PC-9 (cell line): ENCODE measurements at regions not wholly inside any gene's neighbourhood (a gene's known extent, or its start where the extent isn't known, plus 50 kb on each side); places are given as distances from the start of the nearest gene placed in this dataset.

Experiments used
- BruUV-seq: library from RNA; stranded (reverse); fragments of 400-500 nt; replicated peaks from 2 replicates; lab custom pipeline; 2021; lab: Mats Ljungman, UMichigan
- CTCF ChIA-PET: fragments of 300-600 bp; sonication (Branson Sonifier 250); formaldehyde crosslinking; loops from one replicate; lab custom pipeline; 2022; ENCODE audit warnings: antibody characterized with exemption; lab: Charles Lee
- POLR2A ChIA-PET: fragments of 300-600 bp; sonication (Branson Sonifier 250); formaldehyde crosslinking; loops from one replicate; lab custom pipeline; 2022; ENCODE audit warnings: antibody characterized with exemption; ENCODE audit not compliant: unreplicated experiment; lab: Charles Lee
- DNase-seq, 2 experiments: peaks; one replicate each; pipeline versions ENCODE4 v3.0.0 to v3.0.0-alpha.2; 2015 to 2022; ENCODE audit warnings: mixed read lengths in 1 of 2
- H2AFZ ChIP-seq: fragments of 200-600 bp; sonication (generic); 2 replicates; pipeline ENCODE4 v1.8.1; 2017; ENCODE audit warnings: antibody characterized with exemption
- H3F3A ChIP-seq: fragments of 200-600 bp; sonication (generic); 2 replicates; pipeline ENCODE4 v1.8.1; 2017; ENCODE audit warnings: antibody characterized with exemption, mild to moderate bottlenecking, low read depth; ENCODE audit not compliant: insufficient read depth
- H3K27ac ChIP-seq: fragments of 200-600 bp; sonication (generic); 2 replicates; pipeline ENCODE4 v1.6.1; 2016; ENCODE audit warnings: mixed run types
- H3K27me3 ChIP-seq: fragments of 200-600 bp; sonication (generic); 2 replicates; pipeline ENCODE4 v1.6.1; 2016; ENCODE audit warnings: low read depth, mixed run types; ENCODE audit not compliant: insufficient read depth
- H3K36me3 ChIP-seq: fragments of 200-600 bp; sonication (generic); 2 replicates; pipeline ENCODE4 v1.6.1; 2016; ENCODE audit warnings: low read depth, mixed run types
- H3K4me1 ChIP-seq: fragments of 200-600 bp; sonication (generic); replicated peaks from 2 replicates; pipeline ENCODE4 v1.6.1; 2016; ENCODE audit warnings: mixed run types; ENCODE audit not compliant: insufficient read depth
- H3K4me2 ChIP-seq: fragments of 200-600 bp; sonication (generic); 2 replicates; pipeline ENCODE4 v1.6.1; 2017; ENCODE audit warnings: mixed run types
- H3K4me3 ChIP-seq: fragments of 200-600 bp; sonication (generic); 2 replicates; pipeline ENCODE4 v1.6.1; 2016; ENCODE audit warnings: mixed run types
- H3K79me2 ChIP-seq: fragments of 200-600 bp; sonication (generic); 2 replicates; pipeline ENCODE4 v1.6.1; 2017; ENCODE audit warnings: low read depth, mixed run types
- H3K9me2 ChIP-seq: fragments of 200-600 bp; sonication (generic); 2 replicates; pipeline ENCODE4 v1.8.1; 2017; ENCODE audit warnings: mild to moderate bottlenecking; ENCODE audit not compliant: insufficient read depth
- H3K9me3 ChIP-seq: fragments of 200-600 bp; sonication (generic); 2 replicates; pipeline ENCODE4 v1.8.1; 2016; ENCODE audit warnings: low read depth; ENCODE audit not compliant: insufficient read depth
- H4K20me1 ChIP-seq: fragments of 200-600 bp; sonication (generic); 2 replicates; pipeline ENCODE4 v1.8.1; 2017; ENCODE audit not compliant: insufficient read depth
- CTCF ChIP-seq: fragments of 200-600 bp; sonication (generic); conservative IDR thresholded peaks from 2 replicates; pipeline ENCODE4 v1.6.1; 2017; ENCODE audit warnings: mixed run types, antibody characterized with exemption, mild to moderate bottlenecking, moderate library complexity
- EZH2 ChIP-seq: fragments of 200-600 bp; sonication (generic); IDR thresholded peaks from 2 replicates; pipeline ENCODE4 v1.8.0; 2017; ENCODE audit warnings: antibody characterized with exemption, low read depth
- intact Hi-C: fragments of 100-400 bp; cut with micrococcal nuclease; formaldehyde crosslinking; loops from one replicate; pipeline ENCODE4 v1.10.0; 2022; ENCODE audit not compliant: unreplicated experiment

- no TSS peak for BruUV-seq
Observed at GRCh38 chr2:104280216-104280615, 573.7 kb upstream of the POU3F3 start.

GRCh38 chr2:104286841-104287240, 567.1 kb upstream of the POU3F3 start:
- no peak overlapping the region for H3K27ac ChIP-seq
- CTCF ChIA-PET, result no interaction called here
- no peak for DNase-seq

More at GRCh38 chr2:104280216-104280615, 573.7 kb upstream of the POU3F3 start:
- Histone ChIP-seq H3K27ac (no peak overlapping the region), H3K4me3 (no peak overlapping the region), H4K20me1 (no peaks in the 10 kb centered on the region), H3K36me3 (no peaks in the 10 kb centered on the region), H3K79me2 (no peaks in the 10 kb centered on the region), H2AFZ (no peak overlapping the region), H3K27me3 (peaks cover under 1% of the 10 kb centered on the region; the same call in 1 of the 2 replicates), H3K9me2 (no peaks in the 10 kb centered on the region), H3K4me1 (no peaks in the 10 kb centered on the region), H3K4me2 (no peak overlapping the region), H3F3A (no peaks in the 10 kb centered on the region), H3K9me3 (no peaks in the 10 kb centered on the region)
- intact Hi-C loops, result no loop called here
- ChIA-PET CTCF (no interaction called here), POLR2A (no interaction called here)
- DNase-seq, result no peak
- no peak for TF ChIP-seq CTCF
- no peak for TF ChIP-seq EZH2

GRCh38 chr2:104289651-104290565, 564.0 kb upstream of the POU3F3 start:
- no peaks in the 10 kb centered on the region for H3K36me3 ChIP-seq
- no peak overlapping the region for H2AFZ ChIP-seq
- H3K27me3 ChIP-seq, result peaks cover 23% of the 10 kb centered on the region
- intact Hi-C loops, result no loop called here
- POLR2A ChIA-PET, result no interaction called here
- H3K79me2 ChIP-seq, result no peaks in the 10 kb centered on the region
- TF ChIP-seq EZH2, result no peak
- TF ChIP-seq CTCF, result no peak
- no peak overlapping the region for H3K27ac ChIP-seq
- H3K9me3 ChIP-seq, result no peaks in the 10 kb centered on the region; the same call in 1 of the 2 replicates
- H4K20me1 ChIP-seq, result no peaks in the 10 kb centered on the region
- H3K4me3 ChIP-seq, result no peak overlapping the region
- no TSS peak for BruUV-seq
- CTCF ChIA-PET, result no interaction called here
- H3K4me1 ChIP-seq, result no peaks in the 10 kb centered on the region
- H3F3A ChIP-seq, result no peaks in the 10 kb centered on the region
- DNase-seq, result no peak
- H3K9me2 ChIP-seq, result no peaks in the 10 kb centered on the region
- no peak overlapping the region for H3K4me2 ChIP-seq

More at GRCh38 chr2:104286841-104287240, 567.1 kb upstream of the POU3F3 start:
- Histone ChIP-seq H3K27me3 (peaks cover 23% of the 10 kb centered on the region), H3K9me2 (no peaks in the 10 kb centered on the region), H4K20me1 (no peaks in the 10 kb centered on the region), H3K4me3 (no peak overlapping the region), H3F3A (no peaks in the 10 kb centered on the region), H3K9me3 (no peaks in the 10 kb centered on the region; the same call in 1 of the 2 replicates), H2AFZ (no peak overlapping the region), H3K4me1 (no peaks in the 10 kb centered on the region), H3K4me2 (no peak overlapping the region), H3K36me3 (no peaks in the 10 kb centered on the region), H3K79me2 (no peaks in the 10 kb centered on the region)
- no TSS peak for BruUV-seq
- intact Hi-C loops, result no loop called here
- TF ChIP-seq EZH2 (no peak), CTCF (no peak)
- POLR2A ChIA-PET, result no interaction called here
